GM19043 (cell line): ENCODE measurements at regions not wholly inside any gene's neighbourhood (a gene's known extent, or its start where the extent isn't known, plus 50 kb on each side); places are given as distances from the start of the nearest gene placed in this dataset.
"Not testable (repeated sequence)": the region's sequence is repeated elsewhere in the genome, so short reads cannot be mapped to it uniquely, and the experiment has no call there.

Source experiments
- ATAC-seq: cut with Tn5 transposase; IDR thresholded peaks from one replicate; pipeline ENCODE4 v1.9.1; 2021; ENCODE audit warnings: low read depth; ENCODE audit not compliant: unreplicated experiment

GRCh38 chr21:21845901-21846300, 847.7 kb downstream of the NCAM2 start:
- ATAC-seq: no peak

GRCh38 chr21:21851205-21851604, 853.0 kb downstream of the NCAM2 start:
- ATAC-seq: no peak

GRCh38 chr21:21851657-21852056, 853.4 kb downstream of the NCAM2 start:
- ATAC-seq: no peak

- no peak for ATAC-seq
These were observed 860.5 kb downstream of the NCAM2 start for GRCh38 chr21:21858502-21859334.

GRCh38 chr21:21860888-21861287, 862.7 kb downstream of the NCAM2 start:
- no peak for ATAC-seq

- no peak for ATAC-seq
These were observed 866.2 kb downstream of the NCAM2 start for GRCh38 chr21:21864321-21864840.

GRCh38 chr21:21897275-21897883, 899.2 kb downstream of the NCAM2 start:
- ATAC-seq: no peak

GRCh38 chr21:21898801-21899200, 900.6 kb downstream of the NCAM2 start:
- no peak for ATAC-seq

- not testable (repeated sequence) for ATAC-seq
These were observed 904.2 kb downstream of the NCAM2 start for GRCh38 chr21:21902416-21902815.

- ATAC-seq: no peak
These were observed 909.1 kb downstream of the NCAM2 start for GRCh38 chr21:21907271-21907670.

- ATAC-seq: no peak
These were observed 917.6 kb downstream of the NCAM2 start for GRCh38 chr21:21915816-21916215.

GRCh38 chr21:21921410-21922232, 923.4 kb downstream of the NCAM2 start:
- no peak for ATAC-seq

- no peak for ATAC-seq
These were observed 931.0 kb downstream of the NCAM2 start for GRCh38 chr21:21929226-21929625.

- no peak for ATAC-seq
These were observed 931.6 kb downstream of the NCAM2 start for GRCh38 chr21:21929789-21930188.

GRCh38 chr21:21952566-21952965, 954.4 kb downstream of the NCAM2 start:
- no peak for ATAC-seq

- no peak for ATAC-seq
These were observed 957.0 kb downstream of the NCAM2 start for GRCh38 chr21:21955204-21955603.

- ATAC-seq: no peak
These were observed 959.3 kb downstream of the NCAM2 start for GRCh38 chr21:21957490-21957889.

- ATAC-seq: no peak
These were observed 965.7 kb downstream of the NCAM2 start for GRCh38 chr21:21963911-21964310.

GRCh38 chr21:21968810-21969209, 970.6 kb downstream of the NCAM2 start:
- ATAC-seq: no peak

GRCh38 chr21:21969211-21969610, 971.0 kb downstream of the NCAM2 start:
- no peak for ATAC-seq

GRCh38 chr21:21971384-21971783, 973.2 kb downstream of the NCAM2 start:
- no peak for ATAC-seq
